ENCODE measurements at regions not wholly inside any gene's neighbourhood (a gene's known extent, or its start where the extent isn't known, plus 50 kb on each side); places are given as distances from the start of the nearest gene placed in this dataset.

DNA sequence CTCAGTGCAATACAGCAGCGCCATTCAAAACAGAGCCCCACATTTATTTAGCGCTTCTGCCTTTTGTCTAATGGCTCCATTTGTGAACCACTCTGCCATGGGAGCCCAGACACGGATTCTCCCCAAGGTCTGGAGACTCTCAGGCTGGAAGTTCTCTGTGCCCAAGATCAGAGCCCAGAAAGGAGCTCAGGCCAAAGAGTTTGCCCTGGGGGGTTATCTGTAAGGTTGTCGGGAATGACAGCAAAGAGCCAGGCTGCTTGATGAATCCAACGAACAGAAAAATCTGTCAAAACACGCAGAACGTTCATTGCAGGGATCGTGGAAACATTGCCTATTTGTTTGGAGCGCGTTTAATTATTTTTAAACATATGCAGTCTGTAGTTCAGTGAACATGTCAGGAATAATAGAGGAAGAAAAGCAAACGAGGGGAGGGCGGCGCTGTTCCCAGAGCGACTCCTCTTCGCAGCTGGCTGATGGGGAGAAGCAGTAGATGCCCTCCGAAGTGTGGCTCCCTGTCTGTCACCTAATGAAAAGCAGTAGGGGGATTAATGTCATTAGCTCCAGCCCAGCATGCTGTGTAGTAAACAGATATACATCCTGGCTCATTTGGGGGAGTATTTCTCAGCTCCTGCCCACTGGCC is 464.9 kb upstream of the MPDZ start (continued):
- no peak for TF ChIP-seq TAF1 (IDR thresholded peaks at IDR 0.05; ENCODE audit: borderline replicate concordance, low read depth, low read length)
- no peak for TF ChIP-seq EED (IDR thresholded peaks at IDR 0.05; ENCODE audit: low read depth)
- TF ChIP-seq ETV6 (conservative IDR thresholded peaks at IDR 0.05 in 1 of 2, IDR thresholded peaks at IDR 0.05 in 1 of 2; ENCODE audit: borderline replicate concordance in 1 of 2, low read depth in 1 of 2) = no peak
- TF ChIP-seq, protein P1, sequence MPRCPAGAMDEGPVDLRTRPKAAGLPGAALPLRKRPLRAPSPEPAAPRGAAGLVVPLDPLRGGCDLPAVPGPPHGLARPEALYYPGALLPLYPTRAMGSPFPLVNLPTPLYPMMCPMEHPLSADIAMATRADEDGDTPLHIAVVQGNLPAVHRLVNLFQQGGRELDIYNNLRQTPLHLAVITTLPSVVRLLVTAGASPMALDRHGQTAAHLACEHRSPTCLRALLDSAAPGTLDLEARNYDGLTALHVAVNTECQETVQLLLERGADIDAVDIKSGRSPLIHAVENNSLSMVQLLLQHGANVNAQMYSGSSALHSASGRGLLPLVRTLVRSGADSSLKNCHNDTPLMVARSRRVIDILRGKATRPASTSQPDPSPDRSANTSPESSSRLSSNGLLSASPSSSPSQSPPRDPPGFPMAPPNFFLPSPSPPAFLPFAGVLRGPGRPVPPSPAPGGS (IDR thresholded peaks at IDR 0.05; ENCODE audit: borderline replicate concordance, insufficient read depth, low read depth, low read length, poor library complexity, severe bottlenecking) = no peak
- no peak for TF ChIP-seq ATF2 (IDR thresholded peaks at IDR 0.05; ENCODE audit: low read length)
- TF ChIP-seq NFYB (IDR thresholded peaks at IDR 0.05; ENCODE audit: insufficient read depth, low read depth, low read length) = no peak

DNA sequence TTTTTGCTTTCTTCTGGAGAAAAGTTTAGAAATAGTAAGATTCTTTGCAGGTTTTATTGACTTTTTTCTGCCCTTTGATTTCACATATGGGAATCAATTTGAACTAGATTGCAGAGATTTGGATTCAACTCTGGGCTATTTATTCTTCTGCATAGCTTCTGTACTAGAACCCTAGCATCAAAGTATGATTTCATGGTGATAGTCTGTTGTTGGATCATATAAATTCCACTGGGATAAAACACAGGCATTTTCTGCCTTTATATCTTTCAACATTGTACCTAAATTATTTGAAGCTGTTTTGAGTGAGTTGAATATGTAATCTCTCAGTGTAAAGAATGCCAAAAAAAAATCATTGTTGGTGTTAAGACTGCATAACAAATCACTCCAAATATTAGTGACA is 458.4 kb upstream of the MPDZ start:
- ChIA-PET CTCF (no interaction called here), RAD21 (ENCODE audit: unreplicated experiment) (no interaction called here), SMC1A (ENCODE audit: uncharacterized antibody, unreplicated experiment) (no interaction called here), POLR2A (no interaction called here)
- BruUV-seq (replicated peaks) = no TSS peak
- Histone ChIP-seq H3K27me3 (replicated peaks in 1 of 2; ENCODE audit: control insufficient read depth in 2 of 2, insufficient read depth in 2 of 2, low read length in 1 of 2) (no peaks in the 10 kb centered on the region), H2AFZ (ENCODE audit: control insufficient read depth, low read depth, low read length) (no peak overlapping the region), H4K20me1 (ENCODE audit: control insufficient read depth, insufficient read depth) (no peaks in the 10 kb centered on the region), H3K27ac (ENCODE audit: control insufficient read depth, insufficient read depth) (no peak overlapping the region), H3K4me3 (no peak overlapping the region), H3K4me2 (ENCODE audit: control insufficient read depth, insufficient read depth) (no peak overlapping the region), H3K36me3 (ENCODE audit: control insufficient read depth in 2 of 2, insufficient read depth in 2 of 2, low read length in 1 of 2) (no peaks in the 10 kb centered on the region), H3K4me1 (ENCODE audit: control insufficient read depth, insufficient read depth, low read length) (no peaks in the 10 kb centered on the region), H3K9me3 (replicated peaks; ENCODE audit: control insufficient read depth, insufficient read depth, low read length) (no peaks in the 10 kb centered on the region), H3K79me2 (ENCODE audit: control insufficient read depth, insufficient read depth, low read length) (no peaks in the 10 kb centered on the region), H3K9ac (ENCODE audit: control insufficient read depth, insufficient read depth, low read length) (no peak overlapping the region)
- TF ChIP-seq RUNX3 (IDR thresholded peaks at IDR 0.05; ENCODE audit: low read length) = no peak
- TF ChIP-seq, protein P2, sequence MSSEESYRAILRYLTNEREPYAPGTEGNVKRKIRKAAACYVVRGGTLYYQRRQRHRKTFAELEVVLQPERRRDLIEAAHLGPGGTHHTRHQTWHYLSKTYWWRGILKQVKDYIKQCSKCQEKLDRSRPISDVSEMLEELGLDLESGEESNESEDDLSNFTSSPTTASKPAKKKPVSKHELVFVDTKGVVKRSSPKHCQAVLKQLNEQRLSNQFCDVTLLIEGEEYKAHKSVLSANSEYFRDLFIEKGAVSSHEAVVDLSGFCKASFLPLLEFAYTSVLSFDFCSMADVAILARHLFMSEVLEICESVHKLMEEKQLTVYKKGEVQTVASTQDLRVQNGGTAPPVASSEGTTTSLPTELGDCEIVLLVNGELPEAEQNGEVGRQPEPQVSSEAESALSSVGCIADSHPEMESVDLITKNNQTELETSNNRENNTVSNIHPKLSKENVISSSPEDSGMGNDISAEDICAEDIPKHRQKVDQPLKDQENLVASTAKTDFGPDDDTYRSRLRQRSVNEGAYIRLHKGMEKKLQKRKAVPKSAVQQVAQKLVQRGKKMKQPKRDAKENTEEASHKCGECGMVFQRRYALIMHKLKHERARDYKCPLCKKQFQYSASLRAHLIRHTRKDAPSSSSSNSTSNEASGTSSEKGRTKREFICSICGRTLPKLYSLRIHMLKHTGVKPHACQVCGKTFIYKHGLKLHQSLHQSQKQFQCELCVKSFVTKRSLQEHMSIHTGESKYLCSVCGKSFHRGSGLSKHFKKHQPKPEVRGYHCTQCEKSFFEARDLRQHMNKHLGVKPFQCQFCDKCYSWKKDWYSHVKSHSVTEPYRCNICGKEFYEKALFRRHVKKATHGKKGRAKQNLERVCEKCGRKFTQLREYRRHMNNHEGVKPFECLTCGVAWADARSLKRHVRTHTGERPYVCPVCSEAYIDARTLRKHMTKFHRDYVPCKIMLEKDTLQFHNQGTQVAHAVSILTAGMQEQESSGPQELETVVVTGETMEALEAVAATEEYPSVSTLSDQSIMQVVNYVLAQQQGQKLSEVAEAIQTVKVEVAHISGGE (CRISPR knock-in tag; IDR thresholded peaks at IDR 0.05) = no peak
- TF ChIP-seq NFYA (IDR thresholded peaks at IDR 0.05; ENCODE audit: borderline replicate concordance, low read depth, low read length) = no peak
- no peak for TF ChIP-seq POU2F2 (IDR thresholded peaks at IDR 0.05; ENCODE audit: borderline replicate concordance, low read depth, low read length)
- TF ChIP-seq CTCF (IDR thresholded peaks at IDR 0.05 in 2 of 3, conservative IDR thresholded peaks at IDR 0.05 in 1 of 3; ENCODE audit: control insufficient read depth in 2 of 3, extremely low read depth in 1 of 3, insufficient read depth in 1 of 3, low read depth in 3 of 3, low read length in 3 of 3) = no peak
- no peak for TF ChIP-seq TBL1XR1 (IDR thresholded peaks at IDR 0.05; ENCODE audit: low read depth, low read length)
- no peak for TF ChIP-seq NBN (IDR thresholded peaks at IDR 0.05)
- no peak for TF ChIP-seq BMI1 (IDR thresholded peaks at IDR 0.05; ENCODE audit: borderline replicate concordance)
- no peak for TF ChIP-seq KAT2A (conservative IDR thresholded peaks at IDR 0.05; ENCODE audit: control insufficient read depth, low read depth, low read length)
- in situ Hi-C loops (cut with MboI) (no loop called here), intact Hi-C loops (cut with micrococcal nuclease; ENCODE audit: unreplicated experiment) (no loop called here)
- ATAC-seq (no peak), DNase-seq (ENCODE audit: low read depth, low spot score) (no peak), FAIRE-seq (no peak)
